AG09309 (cell line): ENCODE measurements at regions not wholly inside any gene's neighbourhood (a gene's known extent, or its start where the extent isn't known, plus 50 kb on each side); places are given as distances from the start of the nearest gene placed in this dataset.
"Not testable (repeated sequence)": the region's sequence is repeated elsewhere in the genome, so short reads cannot be mapped to it uniquely, and the experiment has no call there.

Source experiments
- DNase-seq: peaks from one replicate; pipeline ENCODE4 v3.0.0-alpha.2; 2010; ENCODE audit warnings: low read depth
- H3K4me3 ChIP-seq: 2 replicates; pipeline ENCODE4 v1.5.1; 2011; ENCODE audit warnings: mild to moderate bottlenecking, low read depth, low read length, moderate library complexity; ENCODE audit not compliant: control insufficient read depth
- TF ChIP-seq, protein P1 (sequence below): IDR thresholded peaks from 2 replicates; pipeline ENCODE4 v1.5.1; 2011; ENCODE audit warnings: mild to moderate bottlenecking, low read depth, low read length, inconsistent platforms; ENCODE audit not compliant: insufficient read depth, control insufficient read depth; ENCODE audit errors: missing control alignments

DNA sequence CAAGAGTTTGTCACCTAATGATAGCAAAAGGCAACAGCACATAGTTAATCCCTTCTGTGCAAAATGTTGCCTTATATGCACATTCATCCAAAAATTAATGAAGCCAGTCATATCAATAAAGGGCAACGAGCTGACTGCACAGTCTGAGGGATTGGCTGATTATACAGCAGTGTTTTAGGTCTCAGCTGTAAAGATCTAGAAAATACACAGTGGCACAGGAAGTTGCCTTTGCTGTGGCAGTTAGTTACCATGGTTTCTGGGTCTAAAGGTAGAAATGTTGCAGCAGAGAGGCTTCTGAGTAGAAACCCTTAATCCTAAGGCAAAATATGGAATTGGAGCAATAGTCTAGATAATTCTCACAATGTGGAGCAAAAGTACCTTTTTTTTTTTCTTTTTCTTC lies 89.7 kb downstream of the SMPDL3A start:
- H3K4me3 ChIP-seq = no peak overlapping the region
- DNase-seq = no peak
- TF ChIP-seq, protein P1, sequence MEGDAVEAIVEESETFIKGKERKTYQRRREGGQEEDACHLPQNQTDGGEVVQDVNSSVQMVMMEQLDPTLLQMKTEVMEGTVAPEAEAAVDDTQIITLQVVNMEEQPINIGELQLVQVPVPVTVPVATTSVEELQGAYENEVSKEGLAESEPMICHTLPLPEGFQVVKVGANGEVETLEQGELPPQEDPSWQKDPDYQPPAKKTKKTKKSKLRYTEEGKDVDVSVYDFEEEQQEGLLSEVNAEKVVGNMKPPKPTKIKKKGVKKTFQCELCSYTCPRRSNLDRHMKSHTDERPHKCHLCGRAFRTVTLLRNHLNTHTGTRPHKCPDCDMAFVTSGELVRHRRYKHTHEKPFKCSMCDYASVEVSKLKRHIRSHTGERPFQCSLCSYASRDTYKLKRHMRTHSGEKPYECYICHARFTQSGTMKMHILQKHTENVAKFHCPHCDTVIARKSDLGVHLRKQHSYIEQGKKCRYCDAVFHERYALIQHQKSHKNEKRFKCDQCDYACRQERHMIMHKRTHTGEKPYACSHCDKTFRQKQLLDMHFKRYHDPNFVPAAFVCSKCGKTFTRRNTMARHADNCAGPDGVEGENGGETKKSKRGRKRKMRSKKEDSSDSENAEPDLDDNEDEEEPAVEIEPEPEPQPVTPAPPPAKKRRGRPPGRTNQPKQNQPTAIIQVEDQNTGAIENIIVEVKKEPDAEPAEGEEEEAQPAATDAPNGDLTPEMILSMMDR = no peak

DNA sequence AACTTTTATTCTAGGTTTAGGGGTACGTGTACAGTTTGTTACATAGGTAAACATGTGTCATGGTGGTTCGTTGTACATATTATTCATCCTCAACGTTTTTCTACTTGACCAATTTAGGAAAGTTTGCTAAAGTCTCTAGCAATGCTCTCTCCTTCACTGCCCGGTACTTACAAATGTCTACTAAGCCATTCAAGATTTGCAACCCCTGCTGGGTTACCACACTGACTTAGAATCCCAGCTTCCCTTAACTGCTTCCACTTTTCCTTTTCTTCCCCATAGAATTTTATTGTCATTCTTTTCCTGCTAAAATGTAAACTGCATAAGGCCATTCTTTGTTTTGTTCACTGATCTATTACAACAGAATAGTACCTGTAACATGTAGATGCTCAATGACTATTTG lies 97.4 kb downstream of the SMPDL3A start:
- TF ChIP-seq, protein P1 = no peak
- no peak for DNase-seq

DNA sequence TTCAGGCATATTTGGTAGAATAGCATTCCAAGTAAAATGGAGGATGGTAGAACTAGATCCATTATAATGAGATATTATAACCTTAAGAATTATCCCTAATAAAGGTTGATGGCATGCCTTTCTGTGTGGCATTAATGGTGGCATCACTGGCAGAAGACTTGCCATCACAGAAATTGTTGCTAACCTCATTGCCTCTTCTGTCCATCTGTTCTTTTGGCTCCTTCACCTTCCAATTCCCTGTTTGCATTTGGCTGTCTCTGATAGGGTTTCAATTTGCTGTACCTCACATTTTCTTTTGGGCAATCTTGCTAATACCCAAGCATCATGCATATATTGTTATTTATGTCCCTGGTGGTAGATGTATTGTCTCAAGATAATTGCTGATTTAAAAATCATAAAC lies 98.9 kb downstream of the SMPDL3A start:
- DNase-seq = no peak
- no peak overlapping the region for H3K4me3 ChIP-seq
- TF ChIP-seq, protein P1 = no peak

More for the DNA sequence above, 97.4 kb downstream of the SMPDL3A start:
- H3K4me3 ChIP-seq = no peak overlapping the region

DNA sequence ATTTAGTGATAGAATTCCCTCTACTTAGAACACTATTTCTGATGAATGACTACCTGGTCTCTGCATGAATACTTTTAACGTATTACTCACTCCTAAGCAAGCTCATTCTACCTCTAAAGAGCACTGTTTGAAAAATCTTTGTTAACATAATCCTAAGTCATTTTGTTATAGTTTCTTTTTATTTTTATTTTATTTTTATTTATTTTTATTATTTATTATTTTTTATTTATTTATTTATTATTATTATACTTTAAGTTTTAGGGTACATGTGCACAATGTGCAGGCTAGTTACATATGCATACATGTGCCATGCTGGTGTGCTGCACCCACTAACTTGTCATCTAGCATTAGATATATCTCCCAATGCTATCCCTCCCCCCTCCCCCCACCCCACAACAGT lies 99.6 kb downstream of the SMPDL3A start:
- not testable (repeated sequence) for H3K4me3 ChIP-seq, DNase-seq

DNA sequence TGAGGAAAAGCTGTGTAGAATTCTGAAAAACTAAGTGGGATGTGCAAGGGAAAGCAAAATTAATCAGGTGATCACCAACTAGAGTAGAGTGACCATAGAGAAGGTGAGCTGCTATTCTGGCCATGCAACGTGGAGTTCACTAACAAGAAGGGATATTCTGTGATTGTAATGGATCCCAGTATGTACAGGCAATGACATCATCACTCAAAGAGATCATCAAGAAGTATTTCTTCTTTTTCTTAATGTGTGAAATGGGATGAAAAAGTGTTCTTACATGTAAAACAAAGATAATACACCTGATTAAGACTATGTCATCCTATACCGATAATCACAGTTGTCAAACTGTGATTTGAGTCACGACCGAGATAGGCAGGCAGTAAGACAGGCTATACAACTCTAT lies 101.2 kb downstream of the SMPDL3A start:
- DNase-seq = no peak
- no peak overlapping the region for H3K4me3 ChIP-seq
- TF ChIP-seq, protein P1 = no peak

DNA sequence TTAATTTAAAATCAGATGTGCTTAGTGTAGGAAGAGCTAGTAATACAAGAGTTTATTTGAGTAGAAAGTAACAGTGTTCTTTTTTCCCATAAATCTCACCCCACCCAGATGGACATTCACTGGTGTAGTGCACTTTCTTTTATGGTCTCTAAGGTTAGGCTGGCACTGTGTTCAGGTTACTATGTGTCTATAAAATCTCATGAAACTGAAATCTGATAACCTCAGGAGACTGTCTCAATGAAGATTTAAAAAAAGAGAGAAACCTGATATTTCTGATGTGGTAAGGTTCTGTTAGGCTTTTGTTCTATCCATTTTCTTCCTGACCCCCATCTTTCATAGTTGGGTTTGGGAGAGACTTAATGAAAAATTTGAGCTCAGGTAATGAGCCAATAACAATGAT lies 101.2 kb upstream of the CLVS2 start:
- no peak overlapping the region for H3K4me3 ChIP-seq
- TF ChIP-seq, protein P1 = no peak
- DNase-seq = no peak

DNA sequence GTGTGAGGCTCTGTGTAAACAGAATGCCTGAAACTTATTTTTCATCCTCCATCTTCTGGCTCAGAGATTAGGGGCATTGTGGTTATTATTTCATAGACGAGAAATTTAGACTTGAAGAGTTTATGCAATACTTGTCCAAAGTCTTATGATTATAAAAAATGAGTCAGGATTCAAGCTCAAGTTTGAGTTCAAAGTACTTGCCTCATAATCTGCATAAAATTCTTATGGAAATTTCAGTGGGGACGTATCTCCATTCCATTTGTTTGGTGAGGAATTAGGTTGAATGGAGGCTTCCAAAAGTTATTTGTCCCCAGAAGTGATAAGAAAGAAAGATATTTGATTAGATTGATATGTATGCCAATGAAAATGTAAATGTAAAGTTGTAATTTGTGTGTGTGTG lies 93.7 kb upstream of the CLVS2 start:
- no peak overlapping the region for H3K4me3 ChIP-seq
- no peak for DNase-seq
- TF ChIP-seq, protein P1 = no peak
